NCI-H345 treated with DMSO at 0.1 percent for 48 hours (cell line): ENCODE measurements at regions not wholly inside any gene's neighbourhood (a gene's known extent, or its start where the extent isn't known, plus 50 kb on each side); places are given as distances from the start of the nearest gene placed in this dataset.
A peak's percentile ranks its signal among the peaks of the same experiment; 100 is the strongest.
"Not testable (repeated sequence)": the region's sequence is repeated elsewhere in the genome, so short reads cannot be mapped to it uniquely, and the experiment has no call there.

Experiments used
- DNase-seq: peaks from one replicate; lab custom pipeline; 2025; ENCODE audit not compliant: unreplicated experiment; lab: John Stamatoyannopoulos, UW

DNA sequence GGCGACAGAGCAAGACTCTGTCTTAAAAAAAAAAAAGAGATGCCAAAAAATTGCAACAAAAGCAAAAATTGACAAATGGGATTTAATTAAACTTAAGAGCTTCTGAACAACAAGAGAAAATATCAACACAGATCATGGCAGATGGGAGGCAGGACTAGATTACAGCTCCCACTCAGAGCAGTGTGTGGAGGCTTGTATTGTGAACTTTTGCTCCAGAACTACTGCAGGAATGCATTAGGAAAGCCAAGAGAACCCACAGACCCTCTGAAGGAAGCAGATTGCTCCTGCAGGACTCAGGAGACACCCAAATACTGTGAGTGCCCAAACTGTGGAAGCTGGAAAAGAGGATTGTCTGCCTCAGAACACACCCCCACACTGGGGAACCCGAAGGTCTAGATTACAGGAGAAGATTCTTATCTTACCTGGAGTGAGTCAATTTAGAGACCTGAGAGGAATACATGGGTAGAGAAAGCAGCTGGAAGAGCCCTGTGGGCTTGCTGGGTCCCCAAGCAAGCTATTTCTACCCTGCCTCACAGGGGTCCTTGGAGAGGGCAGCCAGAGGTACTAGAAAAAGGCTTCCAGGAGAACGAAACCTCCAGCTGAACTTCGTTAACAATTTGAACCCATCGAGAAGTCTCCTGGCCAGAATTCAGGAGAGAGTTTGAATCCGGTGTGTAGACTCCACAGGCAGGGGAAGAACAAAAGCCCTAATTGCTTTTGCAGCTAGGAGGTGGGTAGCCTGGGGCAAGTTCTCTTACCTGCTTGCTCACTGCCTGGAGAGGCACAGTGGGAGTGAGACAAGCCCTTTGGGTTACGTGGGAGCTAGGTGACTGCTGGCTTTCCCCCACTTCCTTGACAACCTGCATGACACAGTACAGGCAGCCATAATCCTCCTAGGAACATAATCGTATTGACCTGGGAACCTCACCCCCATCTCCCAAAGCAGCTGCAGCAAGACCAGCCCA, 593.4 kb upstream of the RGMB start:
- no peak for DNase-seq

DNA sequence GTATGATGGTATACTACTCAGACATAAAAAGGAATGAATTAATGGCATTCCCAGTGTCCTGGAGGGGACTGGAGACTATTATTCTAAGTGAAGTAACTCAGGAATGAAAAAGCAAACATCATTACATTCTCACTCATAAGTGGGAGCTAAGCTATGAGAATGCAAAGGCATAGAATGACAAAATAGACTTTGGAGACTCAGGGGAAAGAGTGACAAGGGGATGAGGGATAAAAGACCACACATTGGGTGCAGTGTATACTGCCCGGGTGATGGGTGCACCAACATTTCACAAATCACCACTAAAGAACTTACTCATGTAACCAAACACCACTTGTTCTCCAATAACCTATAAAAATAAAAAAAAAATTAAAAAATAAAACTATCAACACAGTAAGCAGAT, 587.3 kb upstream of the RGMB start:
- DNase-seq: no peak

DNA sequence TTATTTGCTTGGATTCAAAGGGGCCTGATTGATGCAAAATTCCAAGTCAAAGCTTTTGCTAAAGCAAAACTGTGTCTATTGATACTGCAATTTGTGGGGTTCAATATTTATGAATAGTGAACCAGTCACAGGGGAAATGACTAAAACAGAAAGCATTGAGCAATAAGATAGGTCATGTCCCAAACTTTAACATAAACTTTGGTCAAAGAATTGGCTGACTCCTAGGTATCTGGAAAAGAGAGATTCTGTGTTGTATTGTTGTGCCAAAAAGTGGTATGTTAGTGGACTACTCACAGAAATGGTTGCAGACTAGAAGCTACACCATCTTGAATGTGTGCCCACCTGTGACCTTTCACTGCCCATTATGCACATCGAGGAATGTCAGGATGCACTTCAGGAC, 585.5 kb upstream of the RGMB start:
- DNase-seq: no peak

- DNase-seq: not testable (repeated sequence)
Observed at GRCh38 chr5:98190344-98190743, 583.1 kb upstream of the RGMB start.

DNA sequence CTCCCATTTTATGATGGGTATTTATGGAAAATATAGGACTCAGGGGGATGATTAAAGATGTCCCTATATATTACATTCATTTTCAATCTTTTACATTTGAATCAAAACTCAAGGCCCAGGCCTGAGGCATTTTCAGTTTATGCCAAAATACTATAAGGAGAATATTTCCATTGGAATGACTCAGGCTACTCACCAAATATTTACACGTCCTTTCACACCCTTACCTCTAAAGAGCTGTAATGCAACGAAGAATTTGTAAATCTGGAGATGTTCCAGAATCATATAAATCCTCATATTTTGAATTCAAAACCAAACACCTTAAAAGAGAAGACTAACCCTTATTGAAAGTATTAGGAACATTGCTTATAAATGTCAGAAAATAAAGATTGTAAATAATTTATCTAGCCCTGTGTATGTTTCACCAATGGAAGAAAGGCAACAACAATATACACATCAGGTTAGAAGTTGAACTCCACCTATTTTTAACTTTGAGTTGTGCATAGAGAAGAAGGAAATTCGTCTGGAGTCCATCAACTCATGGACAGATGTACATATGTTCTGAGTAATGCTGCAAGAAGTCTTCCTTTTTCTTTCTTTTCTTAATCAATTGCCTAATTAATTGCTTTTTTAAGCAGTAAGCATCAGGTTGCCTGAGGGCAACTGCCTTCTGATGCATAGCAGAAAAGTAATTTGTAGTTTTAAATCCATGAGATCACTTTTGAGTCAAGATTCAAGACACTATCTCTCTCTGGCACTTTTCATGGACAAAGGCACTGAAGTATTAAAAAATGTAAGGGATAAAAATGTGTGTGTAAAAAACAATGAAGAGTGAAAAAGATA, 579.3 kb upstream of the RGMB start:
- DNase-seq: no peak

DNA sequence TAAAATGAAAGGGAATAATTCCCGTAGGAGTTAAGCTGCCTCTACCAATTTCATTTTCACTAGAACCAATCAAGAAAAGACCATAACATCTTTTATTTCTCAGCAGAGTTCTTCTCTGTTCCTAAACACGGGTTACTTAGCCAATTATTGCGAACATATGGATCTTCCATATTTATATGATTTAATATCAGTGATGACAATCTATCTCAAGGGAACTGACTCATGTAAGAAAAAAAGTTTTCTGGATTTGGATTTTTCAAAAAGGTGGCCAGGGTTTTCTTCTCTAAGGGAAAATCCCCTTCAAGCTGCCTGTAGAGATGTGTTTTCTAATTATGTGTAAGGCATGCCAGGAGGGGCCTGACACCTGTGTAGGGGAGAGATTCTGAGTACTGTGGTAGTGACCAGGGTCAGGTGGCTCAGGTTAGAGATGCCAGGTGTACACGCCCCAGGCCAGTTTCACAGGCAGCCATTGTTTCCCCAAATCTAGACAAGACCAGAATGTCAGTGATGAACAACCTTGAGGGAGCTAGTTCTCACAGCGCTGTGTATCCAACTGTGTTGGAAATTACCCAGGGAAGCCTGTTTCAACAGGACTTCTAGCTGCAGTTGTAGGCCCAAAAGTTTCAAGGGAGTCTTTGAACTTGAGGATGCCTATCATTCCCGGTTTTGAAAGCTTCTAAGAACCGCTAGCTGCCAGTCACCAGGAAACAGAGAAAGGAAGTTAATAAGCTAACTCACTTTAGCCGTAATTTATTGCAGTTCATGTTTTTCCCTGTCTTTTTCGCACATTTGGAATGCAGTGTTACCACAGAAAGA, 572.5 kb upstream of the RGMB start:
- no peak for DNase-seq

DNA sequence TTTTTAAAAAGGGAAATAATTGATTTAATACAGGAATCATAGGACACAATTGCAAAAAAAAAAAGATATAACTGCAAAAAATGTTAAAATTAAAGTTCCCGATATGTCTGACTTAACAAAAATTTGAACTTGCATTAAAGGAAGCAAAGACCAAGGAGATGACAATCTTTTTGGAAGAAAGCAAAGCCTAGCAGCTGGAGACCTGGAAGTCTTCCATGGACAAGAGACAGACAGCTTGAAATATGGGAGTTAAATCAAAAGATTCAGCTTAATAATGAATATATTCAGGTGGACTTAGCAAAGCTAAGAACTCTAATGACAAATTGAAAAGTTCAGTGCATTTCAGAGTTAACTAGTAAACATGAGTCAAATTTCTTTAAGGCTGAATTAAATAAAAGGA, 568.7 kb upstream of the RGMB start:
- no peak for DNase-seq

- DNase-seq: no peak
Observed at GRCh38 chr5:98205691-98206461, 567.6 kb upstream of the RGMB start.

GRCh38 chr5:98206566-98206965, 566.9 kb upstream of the RGMB start:
- no peak for DNase-seq

GRCh38 chr5:98209418-98209817, 564.0 kb upstream of the RGMB start:
- DNase-seq: no peak

- no peak for DNase-seq
Observed at GRCh38 chr5:98214240-98215051, 559.0 kb upstream of the RGMB start.

DNA sequence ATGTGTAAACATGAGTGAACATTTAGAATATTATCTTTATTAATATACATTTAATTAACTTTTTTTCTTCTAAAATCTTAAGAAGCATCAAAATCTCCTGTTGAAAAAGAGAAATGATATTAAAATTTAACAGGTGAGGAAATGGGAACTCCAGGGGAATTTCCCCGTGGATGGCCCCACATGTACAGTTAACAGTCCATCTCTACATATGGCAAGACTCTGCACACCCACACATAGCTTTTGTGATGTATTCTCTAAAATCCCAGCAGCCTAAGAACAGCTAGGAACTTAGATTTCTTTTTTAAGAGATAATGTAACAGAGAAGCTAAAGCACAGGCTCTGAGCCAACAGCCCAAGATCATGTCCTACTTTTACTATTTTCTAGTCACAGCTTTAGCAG, 556.3 kb upstream of the RGMB start:
- no peak for DNase-seq

- DNase-seq: no peak
Observed at GRCh38 chr5:98218838-98219237, 554.6 kb upstream of the RGMB start.

DNA sequence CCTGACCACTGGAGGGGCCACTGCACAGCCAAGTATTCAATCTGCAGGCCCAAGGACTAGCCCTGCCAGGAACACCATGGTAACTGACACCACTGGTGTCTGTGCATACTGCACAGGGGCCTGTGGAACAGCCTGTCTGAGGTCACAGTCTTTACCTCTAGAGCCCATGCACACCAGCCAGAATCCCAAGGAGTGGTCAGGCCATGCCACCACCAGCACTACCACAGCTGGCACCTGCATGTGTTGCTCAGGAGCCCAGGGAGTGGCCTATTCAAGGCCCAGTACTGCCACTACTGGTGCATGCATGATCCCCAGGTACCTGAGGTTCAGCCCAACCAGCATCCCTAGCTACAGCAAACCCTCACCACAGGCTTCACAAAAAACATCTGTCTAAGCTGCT, 546.0 kb upstream of the RGMB start:
- DNase-seq: no peak

DNA sequence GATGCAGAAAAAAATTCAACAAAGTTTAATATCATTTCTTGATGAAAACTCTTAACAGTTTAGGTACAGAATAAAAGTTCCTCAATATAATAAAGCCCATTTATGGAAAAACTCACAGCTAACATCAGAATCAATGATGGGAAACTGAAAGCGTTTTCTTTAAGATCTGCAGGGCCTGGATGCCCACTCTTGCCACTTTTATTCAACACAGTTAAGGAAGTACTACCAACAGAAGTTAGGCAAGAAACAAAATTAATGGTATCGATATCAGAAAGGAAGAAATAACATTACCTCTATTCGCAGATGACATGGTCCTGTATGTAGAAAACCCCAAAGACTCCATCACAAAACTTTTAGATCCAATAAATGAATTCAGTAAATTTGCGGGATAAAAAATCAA, 542.4 kb upstream of the RGMB start:
- DNase-seq: no peak

DNA sequence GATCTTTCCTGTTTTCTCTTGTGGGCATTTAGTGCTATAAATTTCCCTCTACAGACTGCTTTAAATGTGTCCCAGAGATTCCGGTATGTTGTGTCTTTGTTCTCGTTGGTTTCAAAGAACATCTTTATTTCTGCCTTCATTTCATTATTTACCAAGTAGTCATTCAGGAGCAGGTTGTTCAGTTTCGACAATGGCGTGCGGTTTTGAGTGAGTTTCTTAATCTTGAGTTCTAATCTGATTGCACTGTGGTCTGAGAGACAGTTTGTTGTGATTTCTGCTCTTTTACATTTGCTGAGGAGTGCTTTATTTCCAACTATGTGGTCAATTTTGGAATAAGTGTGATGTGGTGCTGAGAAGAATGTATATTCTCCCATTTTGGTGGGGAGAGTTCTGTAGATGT, 535.7 kb upstream of the RGMB start:
- DNase-seq: not testable (repeated sequence)

DNA sequence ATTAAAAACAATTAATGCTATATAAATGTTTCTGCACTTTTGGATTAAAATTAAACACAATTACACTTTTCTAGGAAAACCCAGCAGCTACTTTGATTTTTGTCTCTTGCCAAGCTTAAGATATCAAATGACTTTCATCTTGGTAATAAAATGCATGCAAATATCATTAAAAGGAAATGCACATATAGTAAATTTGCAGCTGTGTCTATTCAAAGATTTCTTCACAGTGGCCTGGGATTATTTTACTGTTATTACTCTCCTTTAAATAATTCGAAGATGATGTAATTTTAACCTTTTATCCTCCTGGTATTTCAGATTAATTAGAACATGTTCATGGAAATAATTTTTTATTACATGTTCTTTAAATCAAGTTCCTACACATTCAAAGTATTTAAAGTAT, 529.5 kb upstream of the RGMB start:
- no peak for DNase-seq

- no peak for DNase-seq
Observed at GRCh38 chr5:98248949-98249348, 524.5 kb upstream of the RGMB start.

GRCh38 chr5:98258939-98259338, 514.5 kb upstream of the RGMB start:
- DNase-seq: peak; percentile 32

DNA sequence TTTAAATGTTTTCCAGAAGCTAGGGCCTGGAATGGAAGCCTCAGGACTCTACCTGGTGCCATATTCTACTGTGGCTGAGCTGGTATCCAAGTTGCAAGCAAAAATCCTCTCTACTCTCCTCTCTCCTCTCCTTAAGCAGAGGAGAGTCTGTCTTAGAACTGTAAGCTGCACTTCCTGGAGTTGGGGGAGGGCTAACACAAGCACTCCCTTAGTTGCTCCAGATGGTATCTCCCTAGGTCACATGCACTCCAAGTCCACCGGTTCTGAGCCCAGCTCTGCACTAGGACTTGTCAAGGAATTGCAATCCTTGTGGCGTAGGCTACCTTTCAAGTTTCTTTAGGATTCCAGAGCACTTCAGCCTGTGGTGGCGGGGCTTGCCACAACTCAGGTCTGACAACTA, 513.9 kb upstream of the RGMB start:
- no peak for DNase-seq
